HFF-Myc (cell line): ENCODE measurements at regions not wholly inside any gene's neighbourhood (a gene's known extent, or its start where the extent isn't known, plus 50 kb on each side); places are given as distances from the start of the nearest gene placed in this dataset.
"Not testable (repeated sequence)": the region's sequence is repeated elsewhere in the genome, so short reads cannot be mapped to it uniquely, and the experiment has no call there.

Experiments
- DNase-seq: peaks from one replicate; pipeline ENCODE4 v3.0.0-alpha.2; 2011; ENCODE audit warnings: low read depth; ENCODE audit errors: extremely low read depth
- H3K4me3 ChIP-seq: replicated peaks from 2 replicates; pipeline ENCODE4 v1.5.1; 2011; ENCODE audit warnings: low read depth, mild to moderate bottlenecking, control low read depth, low read length
- CTCF ChIP-seq: IDR thresholded peaks from 2 replicates; pipeline ENCODE4 v1.5.1; 2012; ENCODE audit warnings: mild to moderate bottlenecking, low read depth, low read length, control low read depth; ENCODE audit errors: missing control alignments

DNA sequence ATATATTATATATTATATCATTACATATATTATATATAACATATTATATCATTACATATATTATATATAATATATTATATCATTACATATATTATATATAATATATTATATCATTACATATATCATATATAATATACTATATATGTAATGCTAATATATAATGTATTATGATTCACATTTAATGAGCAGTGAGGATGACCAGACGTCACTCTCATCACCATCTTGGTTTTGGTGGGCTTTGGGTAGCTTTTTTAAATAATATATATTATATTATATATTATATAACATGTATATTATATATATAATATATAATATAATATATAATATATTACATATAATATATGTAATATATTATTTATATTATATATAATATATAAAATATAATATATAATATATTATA is 1189.4 kb upstream of the AUTS2 start:
- DNase-seq, result no peak
- no peak overlapping the region for H3K4me3 ChIP-seq
- TF ChIP-seq CTCF, result no peak

GRCh38 chr7:68409851-68410250 is 1188.4 kb upstream of the AUTS2 start:
- no peak overlapping the region for H3K4me3 ChIP-seq
- DNase-seq, result no peak
- no peak for TF ChIP-seq CTCF

DNA sequence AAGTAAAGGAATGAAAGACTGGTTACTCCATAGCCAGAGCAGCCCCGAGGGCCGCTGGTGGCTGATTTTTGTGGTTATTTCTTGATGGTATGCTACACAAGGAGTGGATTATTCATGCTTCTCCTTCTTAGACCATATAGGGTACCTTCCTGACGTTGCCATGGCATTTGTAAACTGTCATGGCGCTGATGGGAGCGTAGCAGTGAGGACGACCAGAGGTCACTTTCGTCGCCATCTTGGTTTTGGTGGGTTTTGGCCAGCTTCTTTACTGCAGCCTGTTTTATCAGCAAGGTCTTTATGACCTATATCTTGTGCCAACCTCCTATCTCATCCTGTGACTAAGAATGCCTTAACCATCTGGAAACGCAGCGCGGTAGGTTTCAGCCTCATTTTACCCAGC is 1187.6 kb upstream of the AUTS2 start:
- not testable (repeated sequence) for H3K4me3 ChIP-seq, DNase-seq

DNA sequence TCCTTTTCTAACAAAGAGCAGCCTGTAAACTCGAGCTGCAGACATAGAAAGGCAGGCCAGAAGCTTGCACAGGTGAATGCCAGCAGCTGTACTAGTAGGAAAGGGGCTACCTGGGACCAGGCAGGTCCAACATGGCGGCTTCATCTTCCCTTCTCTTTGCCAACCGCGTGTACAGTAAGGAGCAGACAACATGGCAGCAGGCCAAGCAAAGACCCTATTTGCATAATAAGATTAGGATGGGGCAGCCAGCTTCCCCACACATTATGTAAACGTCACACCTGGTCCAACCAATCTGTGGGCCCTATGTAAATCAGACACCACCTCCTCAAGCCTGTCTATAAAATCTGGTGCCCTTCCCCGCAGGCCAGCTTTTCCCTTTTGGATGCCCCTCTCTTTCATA is 1186.5 kb upstream of the AUTS2 start:
- DNase-seq, result no peak
- no peak for TF ChIP-seq CTCF
- no peak overlapping the region for H3K4me3 ChIP-seq

- no peak for TF ChIP-seq CTCF
- DNase-seq, result no peak
- no peak overlapping the region for H3K4me3 ChIP-seq
Measured at GRCh38 chr7:68414631-68415425, 1183.4 kb upstream of the AUTS2 start.

- DNase-seq, result no peak
- TF ChIP-seq CTCF, result no peak
- H3K4me3 ChIP-seq, result no peak overlapping the region
Measured at GRCh38 chr7:68417002-68417401, 1181.3 kb upstream of the AUTS2 start.

- DNase-seq, result no peak
- TF ChIP-seq CTCF, result no peak
- H3K4me3 ChIP-seq, result no peak overlapping the region
Measured at GRCh38 chr7:68417659-68418058, 1180.6 kb upstream of the AUTS2 start.
